HG03439 (cell line): ENCODE measurements at regions not wholly inside any gene's neighbourhood (a gene's known extent, or its start where the extent isn't known, plus 50 kb on each side); places are given as distances from the start of the nearest gene placed in this dataset.
"Not testable (repeated sequence)": the region's sequence is repeated elsewhere in the genome, so short reads cannot be mapped to it uniquely, and the experiment has no call there.

Source experiments
- ATAC-seq: cut with Tn5 transposase; IDR thresholded peaks from one replicate; pipeline ENCODE4 v1.9.1; 2021; ENCODE audit warnings: mild to moderate bottlenecking, moderate library complexity; ENCODE audit not compliant: unreplicated experiment

- no peak for ATAC-seq
Observed at GRCh38 chr3:40695848-40696247, 171.1 kb downstream of the ZNF621 start.

- ATAC-seq, result not testable (repeated sequence)
Observed at GRCh38 chr3:40698611-40699010, 173.9 kb downstream of the ZNF621 start.

DNA sequence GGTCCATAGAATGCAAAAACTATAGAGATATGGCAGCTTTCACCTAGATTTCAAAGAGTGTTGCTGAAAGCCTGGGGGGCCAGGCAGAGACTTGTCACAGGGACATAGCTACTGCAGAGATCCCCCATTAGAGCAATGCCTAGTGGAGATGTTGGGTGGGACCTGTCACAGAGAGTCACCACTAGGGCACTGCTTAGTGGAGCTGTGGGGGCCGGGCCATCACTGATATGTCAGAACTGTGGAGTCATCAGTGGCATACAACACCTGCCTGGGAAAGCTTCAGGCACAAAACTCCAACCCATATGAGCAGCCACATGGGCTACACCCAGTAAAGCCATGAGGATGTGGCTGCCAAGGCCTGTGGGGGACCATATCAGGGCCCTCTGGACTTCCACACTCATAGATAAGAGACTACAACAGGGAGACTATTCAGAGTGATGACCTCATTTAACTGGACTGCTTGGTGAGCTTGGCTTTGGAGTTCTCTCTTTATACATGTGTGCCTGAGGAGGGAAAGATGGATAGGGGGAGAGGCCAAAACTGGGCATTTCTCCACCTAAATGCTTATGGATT lies 176.3 kb downstream of the ZNF621 start:
- no peak for ATAC-seq

DNA sequence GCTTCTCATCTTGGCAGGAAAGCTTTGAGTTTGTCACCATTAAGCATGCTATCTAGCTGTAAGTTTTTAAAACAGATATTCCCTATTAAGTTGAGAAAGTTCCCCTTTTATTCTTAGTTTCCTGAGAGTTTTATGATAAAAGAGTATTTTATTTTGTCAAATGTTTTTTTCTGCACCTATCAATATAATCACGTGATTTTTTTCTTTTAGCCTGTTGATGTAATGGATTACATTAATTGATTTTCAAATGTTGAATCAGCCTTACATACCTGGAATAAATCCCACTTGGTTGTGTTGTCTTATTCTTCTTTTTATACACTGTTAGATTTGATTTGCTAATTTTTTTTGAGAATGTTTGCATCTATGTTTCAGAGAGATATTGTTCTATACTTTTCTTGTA lies 179.5 kb downstream of the ZNF621 start:
- no peak for ATAC-seq

- no peak for ATAC-seq
Observed at GRCh38 chr3:40705663-40706062, 180.9 kb downstream of the ZNF621 start.

DNA sequence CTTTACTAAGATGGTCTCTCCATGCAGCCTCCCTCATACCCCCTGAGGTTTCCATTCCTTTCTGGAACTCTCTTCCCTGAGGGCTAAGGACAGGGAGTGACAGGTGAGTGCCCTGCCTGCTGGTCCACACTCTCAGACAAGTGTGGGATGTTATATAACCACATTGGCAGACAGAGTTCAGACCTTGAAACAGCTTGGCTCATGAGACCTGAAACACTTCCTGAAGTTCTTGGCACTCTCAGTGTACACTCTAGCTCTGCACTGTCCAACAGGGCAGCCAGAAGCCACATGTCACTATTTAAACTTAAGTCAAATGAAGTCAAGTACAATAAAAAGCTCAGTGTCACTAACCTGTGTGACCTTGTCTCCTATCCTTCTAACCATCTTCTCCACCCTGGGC lies 188.5 kb downstream of the ZNF621 start:
- ATAC-seq, result no peak

DNA sequence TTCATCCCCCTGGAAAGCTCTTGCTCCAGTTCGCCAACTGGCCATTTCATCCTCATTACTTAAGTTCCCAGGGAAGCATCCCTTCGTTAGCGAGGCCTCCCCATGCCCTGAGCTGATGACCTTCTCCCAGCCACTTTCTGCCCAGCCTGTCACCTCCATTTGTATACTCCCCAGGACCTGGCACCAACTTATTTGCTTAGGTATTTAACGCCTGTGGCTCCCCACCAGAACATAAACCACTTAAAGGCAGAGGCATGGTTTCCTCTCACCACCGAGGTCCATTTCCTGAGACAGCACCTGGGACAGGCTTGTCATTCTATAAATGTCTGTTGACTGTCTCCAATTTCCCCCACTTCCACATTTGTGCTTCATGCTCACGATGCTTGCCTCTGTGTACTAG lies 189.0 kb downstream of the ZNF621 start:
- ATAC-seq, result no peak

- ATAC-seq, result no peak
Observed at GRCh38 chr3:40714771-40715345, 190.1 kb downstream of the ZNF621 start.

DNA sequence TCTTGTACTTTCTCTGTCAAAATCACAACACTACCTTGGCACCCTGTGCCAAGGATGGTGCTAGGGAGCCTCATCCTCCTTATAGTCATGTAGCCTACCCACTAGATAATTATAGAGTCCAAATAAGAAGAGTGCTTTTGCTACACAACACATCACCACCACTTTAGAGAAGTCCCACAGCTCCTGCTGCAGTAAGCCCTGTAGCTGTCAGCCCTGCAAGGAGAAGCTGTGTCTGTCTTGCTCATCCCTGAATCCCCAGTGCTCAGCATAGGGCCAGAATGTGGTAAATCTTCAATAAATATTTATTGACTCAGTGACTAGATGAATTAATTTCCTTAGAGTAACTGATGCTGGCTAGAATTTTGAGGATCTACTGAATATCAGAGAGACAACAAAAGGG lies 190.8 kb downstream of the ZNF621 start:
- no peak for ATAC-seq

DNA sequence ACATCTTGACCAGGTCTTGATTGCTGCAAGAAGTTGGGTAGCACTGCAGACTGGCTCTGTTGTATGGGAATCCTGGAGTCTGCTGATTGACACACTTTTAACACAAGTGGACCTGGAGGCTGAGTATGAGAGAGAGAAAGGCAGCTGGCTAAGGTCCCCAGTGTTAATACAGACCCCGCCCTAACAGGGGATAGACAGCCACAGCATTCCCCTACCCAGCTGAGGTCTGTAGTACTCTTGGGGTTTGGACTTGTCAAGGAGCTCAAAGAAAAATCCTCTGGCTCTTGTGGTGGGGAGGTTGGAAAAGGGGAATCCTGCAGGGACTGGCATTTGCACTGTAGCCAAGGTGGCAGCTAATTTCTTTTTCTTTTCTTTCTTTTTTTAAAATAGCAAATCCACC lies 192.7 kb downstream of the ZNF621 start:
- ATAC-seq, result no peak

DNA sequence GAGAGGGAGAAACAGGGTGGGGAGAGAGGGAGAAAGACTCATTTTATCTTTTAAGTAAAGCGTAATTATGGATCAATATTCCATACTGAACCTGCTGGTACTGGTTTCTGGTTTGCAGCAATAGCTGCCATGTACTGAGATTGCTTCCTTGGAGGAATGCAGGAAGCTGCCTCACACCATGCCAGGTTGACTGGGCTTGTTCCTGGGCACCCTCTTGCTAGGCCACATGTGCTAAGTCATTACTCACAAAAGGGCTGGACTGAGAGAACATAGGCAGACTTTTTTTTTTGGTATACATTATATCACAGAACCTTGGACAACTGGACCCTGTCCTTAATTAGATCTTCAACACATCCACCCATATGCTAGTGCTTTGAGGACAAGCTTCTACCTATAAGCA lies 193.4 kb downstream of the ZNF621 start:
- ATAC-seq, result peak; percentile 48

- ATAC-seq, result peak; percentile 84
Observed at GRCh38 chr3:40718681-40719080, 193.9 kb downstream of the ZNF621 start.

GRCh38 chr3:40719660-40720287 lies 195.0 kb downstream of the ZNF621 start:
- ATAC-seq, result no peak

DNA sequence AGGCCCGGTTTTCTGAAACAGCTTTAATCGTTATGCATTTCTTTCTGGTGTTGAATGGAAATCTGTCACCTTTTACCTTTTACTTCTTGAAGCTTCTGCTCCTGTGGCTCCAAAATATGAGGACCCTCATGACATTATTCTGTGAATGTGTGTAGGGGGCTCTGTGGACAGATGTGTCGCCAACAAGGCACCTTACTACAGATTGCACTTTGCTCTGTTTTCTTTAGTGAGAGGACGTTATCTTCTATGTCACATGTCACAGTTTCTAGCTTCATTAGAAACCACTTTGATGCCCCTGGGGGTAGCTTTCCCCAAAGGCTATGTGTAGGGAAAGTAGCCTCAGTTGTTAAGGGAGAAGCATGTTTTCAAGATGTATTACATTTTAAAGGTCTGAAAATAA lies 195.6 kb downstream of the ZNF621 start:
- ATAC-seq, result no peak

- no peak for ATAC-seq
Observed at GRCh38 chr3:40720863-40721262, 196.1 kb downstream of the ZNF621 start.

DNA sequence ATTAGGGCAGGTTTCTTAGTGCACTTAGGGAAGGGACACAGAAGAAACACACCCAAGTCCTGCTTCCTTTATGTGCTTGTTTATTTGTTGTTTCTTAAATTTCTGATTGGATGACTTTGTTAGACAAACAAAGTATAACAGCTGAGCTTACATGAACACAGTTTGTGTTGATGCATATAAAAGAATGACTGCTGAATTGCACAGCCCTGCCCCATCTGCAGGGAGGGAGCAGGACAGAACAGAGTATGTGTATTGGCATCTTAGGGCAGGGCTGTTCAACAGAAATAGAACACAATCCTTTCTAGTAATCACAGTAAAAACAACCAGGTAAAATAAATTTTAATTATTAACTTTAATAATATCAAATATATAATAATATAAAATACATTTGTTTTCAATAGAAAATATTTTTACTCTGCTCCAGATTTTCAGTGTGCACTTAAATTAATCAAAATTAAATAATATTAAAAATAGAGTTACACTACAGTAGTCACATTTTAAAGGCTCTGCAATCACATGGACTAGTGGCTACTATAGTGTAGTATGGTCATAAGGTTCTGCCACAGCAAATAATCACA lies 198.4 kb downstream of the ZNF621 start:
- no peak for ATAC-seq

DNA sequence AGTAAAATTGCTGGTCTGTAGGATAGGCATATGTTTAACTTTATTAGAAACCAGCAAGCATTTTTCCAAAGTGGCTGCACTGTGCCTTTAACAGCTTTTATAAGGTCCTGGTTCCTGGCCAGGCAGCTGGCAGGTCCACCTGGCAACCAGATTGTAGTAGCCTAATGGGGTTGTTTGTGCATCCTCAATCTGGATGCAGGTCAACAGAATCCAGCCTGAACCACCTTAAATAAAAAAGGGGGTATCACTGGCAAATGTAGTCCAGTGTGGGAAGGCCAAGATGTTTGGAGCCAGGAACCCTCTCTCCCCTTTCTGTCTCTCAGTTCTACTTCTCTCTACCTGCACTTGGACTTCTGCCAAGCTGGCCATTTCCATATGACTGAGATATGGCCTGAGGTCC lies 200.3 kb downstream of the ZNF621 start:
- no peak for ATAC-seq

DNA sequence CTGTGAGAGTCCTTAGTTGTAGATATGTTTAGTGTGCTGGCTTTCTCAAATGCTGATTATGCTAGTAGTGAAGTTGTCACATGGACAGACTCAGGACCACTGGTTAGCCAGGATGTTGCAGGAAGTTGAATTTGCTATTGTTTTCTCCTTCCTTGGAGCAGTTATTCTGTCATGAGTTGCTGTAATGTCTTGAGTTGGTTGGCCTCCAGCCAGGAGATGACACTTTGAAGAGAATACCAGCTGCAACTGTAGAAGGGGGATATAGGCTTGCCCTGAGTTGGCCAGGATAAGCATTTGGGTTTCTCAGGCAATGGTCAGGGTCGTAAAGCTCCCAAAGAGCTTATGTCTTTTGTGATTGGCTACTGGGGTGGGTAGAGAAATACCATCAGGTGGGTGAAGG lies 206.7 kb downstream of the ZNF621 start:
- no peak for ATAC-seq

DNA sequence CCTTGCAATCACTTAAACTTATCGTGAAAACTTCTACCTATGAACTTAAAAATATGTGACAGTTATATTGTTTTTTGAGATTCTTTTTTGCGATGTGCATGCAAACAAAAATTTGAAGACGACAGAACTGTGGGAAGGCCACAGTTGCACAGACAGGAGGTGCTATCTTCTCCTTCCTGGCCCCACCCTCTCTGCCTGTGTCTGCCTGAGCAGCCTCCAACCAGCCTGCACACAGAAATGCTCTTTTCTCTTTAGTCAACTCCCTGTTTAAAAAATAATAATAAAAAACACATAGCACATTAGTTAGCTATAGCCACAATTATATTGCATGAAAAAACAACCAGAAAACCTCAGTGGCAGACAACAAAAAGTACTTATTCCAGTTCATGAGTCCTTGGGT lies 212.2 kb downstream of the ZNF621 start:
- no peak for ATAC-seq

DNA sequence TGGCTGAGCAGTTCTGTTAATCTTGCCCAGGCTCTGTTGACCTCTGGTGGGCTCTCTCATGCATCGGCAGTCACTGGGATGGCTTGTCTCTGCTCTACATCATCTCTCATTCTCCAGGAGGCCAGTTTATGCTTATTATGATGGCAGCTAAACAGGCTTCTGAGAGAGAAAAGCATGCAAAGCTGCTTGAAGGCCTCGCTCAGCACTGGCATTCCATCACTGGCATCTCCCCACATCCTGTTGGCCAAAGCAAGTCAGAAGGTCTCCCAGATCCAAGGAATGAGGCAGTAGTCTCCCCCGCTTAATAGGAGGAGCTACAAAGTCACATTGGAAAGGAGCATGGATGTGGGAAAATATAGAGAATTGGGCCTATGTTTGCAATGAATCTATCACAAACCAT lies 212.6 kb downstream of the ZNF621 start:
- no peak for ATAC-seq

GRCh38 chr3:40739971-40740370 lies 215.2 kb downstream of the ZNF621 start:
- no peak for ATAC-seq

DNA sequence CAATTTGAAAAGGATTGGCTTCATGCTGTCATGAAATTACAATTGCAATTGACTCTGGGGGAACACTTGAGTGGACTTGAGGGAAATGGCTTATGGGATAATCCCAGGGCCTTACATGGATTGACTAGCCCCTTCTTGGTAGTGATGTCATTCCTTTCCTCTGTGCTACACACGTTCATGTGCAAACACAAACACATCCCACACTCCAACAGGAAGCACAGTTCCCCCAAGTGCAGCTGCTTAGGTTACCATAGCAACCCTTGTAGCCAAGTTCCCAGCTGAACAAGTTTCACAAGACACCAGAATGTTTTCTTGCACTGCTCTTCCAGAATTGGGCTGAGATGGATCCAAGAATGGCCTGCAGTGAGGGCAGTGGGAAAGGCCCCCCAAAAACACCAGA lies 217.0 kb downstream of the ZNF621 start:
- no peak for ATAC-seq
